IMR-90 (cell line): ENCODE measurements at regions not wholly inside any gene's neighbourhood (a gene's known extent, or its start where the extent isn't known, plus 50 kb on each side); places are given as distances from the start of the nearest gene placed in this dataset.

Experiments used
- CEBPB ChIP-seq: IDR thresholded peaks from 2 replicates; pipeline ENCODE4 v1.6.1; 2012; ENCODE audit warnings: low read depth, low read length, improper control_type of control experiment
- TF ChIP-seq, protein P1 (sequence below): conservative IDR thresholded peaks from 2 replicates; pipeline ENCODE4 v1.5.1; 2012; ENCODE audit warnings: mild to moderate bottlenecking, low read depth, low read length, improper control_type of control experiment

DNA sequence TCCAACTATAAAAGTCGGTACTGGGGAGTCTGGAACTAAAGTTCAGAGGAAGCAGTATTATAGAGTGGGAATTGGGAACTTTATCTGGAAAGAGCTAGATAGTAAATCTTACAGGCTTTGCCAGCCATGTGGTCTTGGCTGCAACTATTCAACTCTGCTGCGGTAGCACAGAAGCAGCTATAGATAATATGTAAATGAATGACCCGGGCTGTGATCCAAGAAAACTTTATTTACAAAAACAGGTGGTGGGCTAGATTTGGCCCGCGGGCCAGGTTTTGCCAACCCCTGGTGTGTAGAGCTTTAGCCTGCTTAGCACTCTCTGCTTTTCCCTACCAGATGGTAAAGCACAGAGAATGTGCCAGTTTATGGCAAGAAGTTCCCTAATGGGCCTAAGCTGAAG lies 70.8 kb downstream of the TNP1 start:
- TF ChIP-seq, protein P1, sequence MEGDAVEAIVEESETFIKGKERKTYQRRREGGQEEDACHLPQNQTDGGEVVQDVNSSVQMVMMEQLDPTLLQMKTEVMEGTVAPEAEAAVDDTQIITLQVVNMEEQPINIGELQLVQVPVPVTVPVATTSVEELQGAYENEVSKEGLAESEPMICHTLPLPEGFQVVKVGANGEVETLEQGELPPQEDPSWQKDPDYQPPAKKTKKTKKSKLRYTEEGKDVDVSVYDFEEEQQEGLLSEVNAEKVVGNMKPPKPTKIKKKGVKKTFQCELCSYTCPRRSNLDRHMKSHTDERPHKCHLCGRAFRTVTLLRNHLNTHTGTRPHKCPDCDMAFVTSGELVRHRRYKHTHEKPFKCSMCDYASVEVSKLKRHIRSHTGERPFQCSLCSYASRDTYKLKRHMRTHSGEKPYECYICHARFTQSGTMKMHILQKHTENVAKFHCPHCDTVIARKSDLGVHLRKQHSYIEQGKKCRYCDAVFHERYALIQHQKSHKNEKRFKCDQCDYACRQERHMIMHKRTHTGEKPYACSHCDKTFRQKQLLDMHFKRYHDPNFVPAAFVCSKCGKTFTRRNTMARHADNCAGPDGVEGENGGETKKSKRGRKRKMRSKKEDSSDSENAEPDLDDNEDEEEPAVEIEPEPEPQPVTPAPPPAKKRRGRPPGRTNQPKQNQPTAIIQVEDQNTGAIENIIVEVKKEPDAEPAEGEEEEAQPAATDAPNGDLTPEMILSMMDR = no peak
- no peak for TF ChIP-seq CEBPB
